Hepatocyte (in vitro differentiated cells): ENCODE measurements at regions not wholly inside any gene's neighbourhood (a gene's known extent, or its start where the extent isn't known, plus 50 kb on each side); places are given as distances from the start of the nearest gene placed in this dataset.

Experiments
- CTCF ChIP-seq: fragments of 200-600 bp; sonication (generic); IDR thresholded peaks from 2 replicates; pipeline ENCODE4 v1.5.1; 2016; ENCODE audit warnings: antibody characterized with exemption, mild to moderate bottlenecking; ENCODE audit not compliant: poor library complexity
- EZH2 ChIP-seq: fragments of 200-600 bp; sonication (generic); IDR thresholded peaks from 2 replicates; pipeline ENCODE4 v1.6.1; 2016; ENCODE audit warnings: antibody characterized with exemption, mild to moderate bottlenecking, borderline replicate concordance
- EZH2phosphoT487 ChIP-seq: fragments of 200-600 bp; sonication (generic); IDR thresholded peaks from one replicate; pipeline ENCODE4 v1.6.1; 2018; ENCODE audit warnings: antibody characterized with exemption, mild to moderate bottlenecking, low read depth, moderate library complexity; ENCODE audit not compliant: unreplicated experiment, severe bottlenecking

GRCh38 chr1:81679942-81680341 lies 120.8 kb upstream of the ADGRL2 start:
- no peak for TF ChIP-seq CTCF
- no peak for TF ChIP-seq EZH2phosphoT487
- no peak for TF ChIP-seq EZH2
